AG04450 (cell line): ENCODE measurements at regions not wholly inside any gene's neighbourhood (a gene's known extent, or its start where the extent isn't known, plus 50 kb on each side); places are given as distances from the start of the nearest gene placed in this dataset.

Experiments
- CTCF ChIA-PET: fragments of 300-600, 350-600 bp; formaldehyde crosslinking; extraction: SDS; loops from one replicate; lab custom pipeline; 2022; ENCODE audit warnings: antibody characterized with exemption, inconsistent platforms; lab: Charles Lee
- POLR2A ChIA-PET: fragments of 350-600 bp; formaldehyde crosslinking; extraction: SDS; loops from one replicate; lab custom pipeline; 2021; ENCODE audit warnings: antibody characterized with exemption, inconsistent platforms; lab: Yijun Ruan, JAX
- DNase-seq: peaks from one replicate; pipeline ENCODE4 v3.0.0-alpha.2; 2011; ENCODE audit warnings: low read depth, low spot score
- H3K27ac ChIP-seq: one replicate; pipeline ENCODE4 v1.5.1; 2012; ENCODE audit warnings: low read depth, low read length, control low read depth
- H3K27me3 ChIP-seq: one replicate; pipeline ENCODE4 v1.6.0; 2012; ENCODE audit warnings: low read length; ENCODE audit not compliant: control insufficient read depth, insufficient read depth
- H3K4me3 ChIP-seq: 2 replicates; pipeline ENCODE4 v1.5.1; 2011; ENCODE audit warnings: mild to moderate bottlenecking, low read depth, low read length, control low read depth
- H3K9me3 ChIP-seq: 2 replicates; pipeline ENCODE4 v1.5.1; 2012; ENCODE audit warnings: low read length; ENCODE audit not compliant: control insufficient read depth, insufficient read depth
- CTCF ChIP-seq: IDR thresholded peaks from 2 replicates; pipeline ENCODE4 v1.5.1; 2011; ENCODE audit warnings: low read depth, low read length, control low read depth, inconsistent platforms

DNA sequence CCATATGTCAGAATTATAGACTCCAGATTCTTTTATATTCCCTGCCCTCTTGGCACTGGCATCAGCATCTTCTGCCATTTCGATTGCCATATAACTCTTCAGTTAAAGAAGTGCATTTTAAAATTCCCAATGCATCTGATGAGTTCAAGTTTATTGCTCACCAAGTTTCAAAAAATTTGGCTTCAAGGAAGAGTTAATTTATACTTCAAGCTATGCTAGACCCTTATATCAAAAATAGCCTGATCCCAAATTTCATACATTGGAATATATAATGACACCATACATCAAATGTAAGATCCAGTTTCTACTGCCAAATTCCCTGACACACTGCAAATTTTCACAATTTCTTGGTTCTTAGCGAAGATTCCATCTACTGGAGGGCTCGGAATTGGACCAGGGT, 1058.6 kb downstream of the NTRK3 start:
- no peaks in the 10 kb centered on the region for H3K27me3 ChIP-seq
- ChIA-PET CTCF (no interaction called here), POLR2A (no interaction called here)
- no peak overlapping the region for H3K27ac ChIP-seq
- no peak for DNase-seq
- TF ChIP-seq CTCF: no peak
- no peak overlapping the region for H3K4me3 ChIP-seq
- no peaks in the 10 kb centered on the region for H3K9me3 ChIP-seq

- Histone ChIP-seq H3K4me3 (no peak overlapping the region), H3K27me3 (no peaks in the 10 kb centered on the region), H3K27ac (no peak overlapping the region), H3K9me3 (no peaks in the 10 kb centered on the region)
- DNase-seq: no peak
- ChIA-PET POLR2A (no interaction called here), CTCF (no interaction called here)
- no peak for TF ChIP-seq CTCF
Measured at GRCh38 chr15:87196498-87196897, 1060.0 kb downstream of the NTRK3 start.

- ChIA-PET POLR2A (no interaction called here), CTCF (no interaction called here)
- Histone ChIP-seq H3K4me3 (no peak overlapping the region), H3K9me3 (no peaks in the 10 kb centered on the region), H3K27ac (no peak overlapping the region), H3K27me3 (no peaks in the 10 kb centered on the region)
- no peak for DNase-seq
- TF ChIP-seq CTCF: no peak
Measured at GRCh38 chr15:87193481-87193880, 1063.1 kb downstream of the NTRK3 start.

- H3K27me3 ChIP-seq: no peaks in the 10 kb centered on the region
- TF ChIP-seq CTCF: no peak
- H3K9me3 ChIP-seq: no peaks in the 10 kb centered on the region; the same call in 1 of the 2 replicates
- ChIA-PET POLR2A (no interaction called here), CTCF (no interaction called here)
- H3K27ac ChIP-seq: no peak overlapping the region
- DNase-seq: no peak
- H3K4me3 ChIP-seq: no peak overlapping the region
Measured at GRCh38 chr15:87167706-87168105, 1088.0 kb downstream of the AGBL1 start.

- CTCF ChIA-PET: no interaction called here
Measured at GRCh38 chr15:87167055-87167454, 1087.4 kb downstream of the AGBL1 start.

More at GRCh38 chr15:87167055-87167454, 1087.4 kb downstream of the AGBL1 start:
- POLR2A ChIA-PET: no interaction called here
- Histone ChIP-seq H3K4me3 (no peak overlapping the region), H3K27ac (no peak overlapping the region), H3K27me3 (no peaks in the 10 kb centered on the region), H3K9me3 (no peaks in the 10 kb centered on the region; the same call in 1 of the 2 replicates)
- TF ChIP-seq CTCF: no peak
- no peak for DNase-seq
